D721Med (cell line): ENCODE measurements at regions not wholly inside any gene's neighbourhood (a gene's known extent, or its start where the extent isn't known, plus 50 kb on each side); places are given as distances from the start of the nearest gene placed in this dataset.

Source experiments
- DNase-seq: peaks from one replicate; pipeline ENCODE4 v3.0.0; 2011; ENCODE audit warnings: low spot score; ENCODE audit not compliant: insufficient read length
- FAIRE-seq: peaks from 2 replicates; lab custom pipeline; 2011; peaks lifted over from hg19 to GRCh38; lab: Jason Lieb, UNC
- CTCF ChIP-seq: IDR thresholded peaks from 2 replicates; pipeline ENCODE4 v1.5.1; 2012; ENCODE audit warnings: mild to moderate bottlenecking, control low read depth; ENCODE audit not compliant: insufficient read depth; ENCODE audit errors: missing control alignments

GRCh38 chr2:139864821-139865302 is 1084.7 kb upstream of the NXPH2 start:
- FAIRE-seq, result no peak
- no peak for DNase-seq
- TF ChIP-seq CTCF, result no peak

DNA sequence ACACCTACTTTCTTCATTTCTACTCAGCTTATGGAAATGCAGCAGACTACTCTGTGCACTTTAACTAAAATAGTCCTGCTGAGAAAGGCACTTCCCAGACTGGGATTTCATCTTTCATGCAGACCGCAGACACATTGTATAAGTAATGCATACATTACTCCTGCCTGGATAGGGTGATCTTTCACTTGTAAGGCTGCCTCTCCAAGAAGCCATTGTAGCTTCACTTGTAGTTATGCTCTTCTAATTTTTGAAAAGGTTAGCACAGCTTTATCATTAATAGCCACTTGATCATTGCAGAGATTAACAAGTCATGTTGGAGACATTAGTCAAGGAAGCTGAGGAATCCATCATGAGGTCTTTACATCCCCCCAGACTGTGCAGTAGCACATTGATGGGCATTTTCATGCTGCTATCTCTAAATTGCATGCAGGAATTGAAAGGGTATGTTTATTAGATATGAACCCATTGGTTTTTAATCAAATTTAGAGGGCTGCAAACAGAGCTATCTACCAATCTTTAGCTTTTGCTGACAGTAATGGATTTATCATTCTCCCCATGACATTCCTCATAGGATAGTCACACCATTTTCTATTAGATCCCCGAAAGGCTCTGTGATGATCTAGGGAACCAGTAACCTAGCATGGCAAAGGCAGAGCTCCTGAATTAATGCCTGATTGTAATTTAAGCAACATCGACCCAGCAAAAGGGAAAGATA is 1074.7 kb upstream of the NXPH2 start:
- no peak for FAIRE-seq
- no peak for TF ChIP-seq CTCF
- no peak for DNase-seq

DNA sequence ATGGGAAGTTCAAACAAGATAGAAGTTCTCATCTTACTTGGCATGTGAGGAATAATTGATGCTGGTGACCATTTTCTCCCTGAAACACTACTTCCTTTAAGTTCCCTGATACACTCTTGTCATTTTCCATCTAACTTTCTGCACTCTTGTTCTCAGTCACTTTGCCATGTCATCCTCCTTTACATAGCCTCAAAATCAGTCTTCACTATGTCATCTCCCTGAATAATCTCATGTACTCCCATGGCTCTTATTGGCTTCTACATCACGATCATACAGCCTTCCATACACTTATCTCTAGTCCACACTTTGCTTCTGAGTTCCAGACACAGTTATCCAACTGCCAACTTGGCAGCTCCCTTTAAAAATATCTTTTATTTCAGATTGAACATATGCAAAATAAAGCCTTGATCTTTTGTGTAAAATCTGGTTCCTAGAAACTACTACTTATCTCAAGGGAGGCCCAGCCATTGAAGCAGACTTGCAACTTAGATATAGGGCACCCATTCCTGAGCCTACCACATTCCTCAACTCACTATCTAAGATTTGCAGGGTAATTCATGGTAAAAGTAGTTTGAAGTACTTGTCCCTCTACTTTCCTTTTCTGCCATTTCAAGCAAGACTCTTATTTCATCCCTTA is 1070.2 kb upstream of the NXPH2 start:
- DNase-seq (no peak), FAIRE-seq (no peak)
- TF ChIP-seq CTCF, result no peak

- FAIRE-seq (no peak), DNase-seq (no peak)
- TF ChIP-seq CTCF, result no peak
These were observed 1056.6 kb upstream of the NXPH2 start for GRCh38 chr2:139836769-139837168.

DNA sequence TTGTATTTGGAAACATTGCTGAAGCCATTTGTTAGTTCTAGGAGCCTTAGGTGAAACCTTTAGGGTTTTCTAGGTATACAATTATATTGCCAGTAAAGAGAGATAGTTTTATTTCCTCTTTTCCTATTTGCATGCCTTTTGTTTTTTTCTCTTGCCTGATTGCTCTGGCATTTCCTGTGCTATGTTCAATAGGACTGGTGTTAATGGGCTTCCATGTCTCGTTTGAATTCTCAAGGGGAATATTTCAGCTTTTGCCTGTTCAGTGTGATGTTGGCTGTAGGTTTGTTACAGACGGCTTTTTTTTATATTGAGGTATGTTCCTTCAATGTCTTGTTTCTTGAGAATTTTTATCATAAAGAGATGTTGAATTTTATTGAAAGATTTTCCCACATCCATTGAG is 1054.9 kb upstream of the NXPH2 start:
- no peak for TF ChIP-seq CTCF
- FAIRE-seq, result no peak
- DNase-seq, result no peak

DNA sequence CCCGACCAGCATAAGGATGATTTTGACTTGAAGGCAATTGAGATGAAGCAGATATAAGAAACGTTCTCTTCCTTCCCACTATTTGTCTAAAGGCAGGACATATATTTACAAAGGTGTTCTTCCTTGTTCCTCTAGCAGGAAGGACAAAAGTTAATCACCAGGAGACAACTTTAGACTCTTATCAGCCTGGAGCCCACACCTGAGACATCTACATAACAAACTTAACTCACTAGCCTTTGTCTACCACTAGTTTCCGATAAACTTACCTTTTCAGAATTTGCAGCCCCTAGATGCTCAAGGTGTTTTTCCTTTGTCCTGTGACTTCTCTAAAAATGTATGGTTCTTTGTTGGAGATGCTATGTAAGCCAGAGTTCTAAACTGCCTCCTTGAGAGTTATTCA is 1047.8 kb upstream of the NXPH2 start:
- FAIRE-seq (no peak), DNase-seq (no peak)
- TF ChIP-seq CTCF, result no peak

GRCh38 chr2:139825726-139826125 is 1045.5 kb upstream of the NXPH2 start:
- DNase-seq, result no peak
- FAIRE-seq, result no peak
- TF ChIP-seq CTCF, result no peak
